Cardiac muscle cell (in vitro differentiated cells and primary cell): ENCODE measurements at regions not wholly inside any gene's neighbourhood (a gene's known extent, or its start where the extent isn't known, plus 50 kb on each side); places are given as distances from the start of the nearest gene placed in this dataset.

Experiments used
- DNase-seq, 2 donors: peaks; one replicate each; pipeline versions ENCODE4 v3.0.0 to v3.0.0-alpha.2; 2010 to 2017; ENCODE audit warnings: low read depth in 1 of 2, low spot score in 1 of 2
- H3K27ac ChIP-seq: fragments of 200-600 bp; sonication (generic); 2 replicates; pipeline ENCODE4 v1.5.1; 2016
- H3K27me3 ChIP-seq: fragments of 200-600 bp; sonication (generic); 2 replicates; pipeline ENCODE4 v1.6.0; 2016; ENCODE audit warnings: control low read depth
- H3K36me3 ChIP-seq: fragments of 200-600 bp; sonication (generic); 2 replicates; pipeline ENCODE4 v1.5.1; 2016; ENCODE audit warnings: control low read depth
- H3K4me1 ChIP-seq: fragments of 200-600 bp; sonication (generic); 2 replicates; pipeline ENCODE4 v1.8.1; 2017; ENCODE audit warnings: low read depth, mild to moderate bottlenecking, mixed run types
- H3K4me3 ChIP-seq: fragments of 200-600 bp; sonication (generic); 2 replicates; pipeline ENCODE4 v1.5.1; 2016; ENCODE audit warnings: mild to moderate bottlenecking
- H3K9me3 ChIP-seq: fragments of 200-600 bp; sonication (generic); 2 replicates; pipeline ENCODE4 v1.5.1; 2017; ENCODE audit warnings: low read depth, mild to moderate bottlenecking, control low read depth
- CTCF ChIP-seq: IDR thresholded peaks from 2 replicates; pipeline ENCODE4 v1.5.1; 2012; ENCODE audit warnings: low read depth, mild to moderate bottlenecking, low read length

- Histone ChIP-seq H3K9me3 (no peaks in the 10 kb centered on the region), H3K36me3 (no peaks in the 10 kb centered on the region), H3K27ac (no peak overlapping the region), H3K27me3 (no peaks in the 10 kb centered on the region), H3K4me1 (no peaks in the 10 kb centered on the region), H3K4me3 (no peak overlapping the region)
- TF ChIP-seq CTCF: no peak
- no peak for DNase-seq
Observed at GRCh38 chr1:228900886-228901392, 165.7 kb downstream of the RHOU start.

GRCh38 chr1:228901936-228902681 is 166.8 kb downstream of the RHOU start:
- H3K4me3 ChIP-seq: no peak overlapping the region
- H3K4me1 ChIP-seq: no peaks in the 10 kb centered on the region
- no peaks in the 10 kb centered on the region for H3K27me3 ChIP-seq
- no peak for DNase-seq
- H3K36me3 ChIP-seq: no peaks in the 10 kb centered on the region
- H3K27ac ChIP-seq: no peak overlapping the region
- no peak for TF ChIP-seq CTCF
- no peaks in the 10 kb centered on the region for H3K9me3 ChIP-seq

GRCh38 chr1:228902781-228903433 is 167.6 kb downstream of the RHOU start:
- Histone ChIP-seq H3K27me3 (no peaks in the 10 kb centered on the region), H3K27ac (no peak overlapping the region), H3K4me3 (no peak overlapping the region), H3K4me1 (no peaks in the 10 kb centered on the region), H3K36me3 (no peaks in the 10 kb centered on the region), H3K9me3 (no peaks in the 10 kb centered on the region)
- peak in 1 of 2 donors; percentile 99 for DNase-seq
- TF ChIP-seq CTCF: no peak

GRCh38 chr1:228903434-228904071 is 168.3 kb downstream of the RHOU start:
- no peak overlapping the region for H3K4me3 ChIP-seq
- no peaks in the 10 kb centered on the region for H3K36me3 ChIP-seq
- no peaks in the 10 kb centered on the region for H3K9me3 ChIP-seq
- no peaks in the 10 kb centered on the region for H3K4me1 ChIP-seq
- DNase-seq: peak in 1 of 2 donors; percentile 25
- H3K27ac ChIP-seq: no peak overlapping the region
- TF ChIP-seq CTCF: no peak
- H3K27me3 ChIP-seq: no peaks in the 10 kb centered on the region

GRCh38 chr1:228904222-228904621 is 168.9 kb downstream of the RHOU start:
- Histone ChIP-seq H3K4me3 (no peak overlapping the region), H3K9me3 (no peaks in the 10 kb centered on the region), H3K4me1 (no peaks in the 10 kb centered on the region), H3K27me3 (no peaks in the 10 kb centered on the region), H3K36me3 (no peaks in the 10 kb centered on the region), H3K27ac (no peak overlapping the region)
- no peak for TF ChIP-seq CTCF
- no peak for DNase-seq
